Esophagus squamous epithelium (tissue), 4 donors: ENCODE measurements at regions not wholly inside any gene's neighbourhood (a gene's known extent, or its start where the extent isn't known, plus 50 kb on each side); places are given as distances from the start of the nearest gene placed in this dataset.

Experiments
- CTCF ChIP-seq, 6 experiments: fragments of 450-650 bp in 4 of 6; fragments of 200-600 bp in 2 of 6; sonication (generic) in 2 of 6; IDR thresholded peaks; one replicate each; pipeline ENCODE4 v1.5.1; 2016 to 2019; ENCODE audit warnings: antibody characterized with exemption in 6 of 6, mild to moderate bottlenecking in 4 of 6, moderate library complexity in 4 of 6
- POLR2A ChIP-seq, 4 donors: fragments of 450-650 bp; IDR thresholded peaks; one replicate each; pipeline ENCODE4 v1.6.1; 2017; ENCODE audit warnings: antibody characterized with exemption in 4 of 4, mild to moderate bottlenecking in 4 of 4, moderate library complexity in 3 of 4

GRCh38 chr3:3594986-3595385 is 204.2 kb upstream of the LRRN1 start:
- TF ChIP-seq POLR2A (IDR thresholded peaks at IDR 0.05) (no peak), CTCF (IDR thresholded peaks at IDR 0.05) (no peak)
